HepG2 (cell line): ENCODE measurements at regions not wholly inside any gene's neighbourhood (a gene's known extent, or its start where the extent isn't known, plus 50 kb on each side); places are given as distances from the start of the nearest gene placed in this dataset.

Source experiments
- BCLAF1 ChIP-seq: fragments of 450-650 bp; IDR thresholded peaks from 2 replicates; pipeline ENCODE4 v1.6.1; 2017; ENCODE audit warnings: mild to moderate bottlenecking
- BRCA1 ChIP-seq: sonication (generic); formaldehyde crosslinking; IDR thresholded peaks from 2 replicates; pipeline ENCODE4 v1.4.0; 2020; ENCODE audit warnings: missing genetic modification reagents
- CTCF ChIP-seq: sonication (generic); formaldehyde crosslinking; IDR thresholded peaks from 2 replicates; pipeline ENCODE4 v1.5.0; 2020; ENCODE audit warnings: mild to moderate bottlenecking, missing genetic modification reagents, moderate library complexity
- MAX ChIP-seq: IDR thresholded peaks from 2 replicates; pipeline ENCODE4 v1.6.1; 2012; ENCODE audit warnings: inconsistent platforms
- PAWR ChIP-seq: sonication (generic); formaldehyde crosslinking; IDR thresholded peaks from 2 replicates; pipeline ENCODE4 v1.4.0; 2020; ENCODE audit warnings: missing genetic modification reagents, mild to moderate bottlenecking, borderline replicate concordance
- POLR2AphosphoS2 ChIP-seq: IDR thresholded peaks from 2 replicates; pipeline ENCODE4 v1.6.1; 2011; ENCODE audit warnings: low read depth, low read length, improper control_type of control experiment
- SMAD3 ChIP-seq: sonication (generic); formaldehyde crosslinking; IDR thresholded peaks from 2 replicates; pipeline ENCODE4 v1.4.0; 2020; ENCODE audit warnings: missing genetic modification reagents
- TAF1 ChIP-seq: sonication (generic); formaldehyde crosslinking; IDR thresholded peaks from 2 replicates; pipeline ENCODE4 v1.4.0; 2020; ENCODE audit warnings: missing genetic modification reagents
- ZNF136 ChIP-seq: sonication (generic); formaldehyde crosslinking; IDR thresholded peaks from 2 replicates; pipeline ENCODE4 v1.8.1; 2022; ENCODE audit warnings: low read depth, mild to moderate bottlenecking, moderate library complexity, missing genetic modification reagents
- ZNF274 ChIP-seq: sonication (generic); formaldehyde crosslinking; IDR thresholded peaks from 2 replicates; pipeline ENCODE4 v1.5.1; 2020; ENCODE audit warnings: mild to moderate bottlenecking, missing genetic modification reagents
- ZNF546 ChIP-seq: sonication (generic); formaldehyde crosslinking; conservative IDR thresholded peaks from 2 replicates; pipeline ENCODE4 v1.8.1; 2023; ENCODE audit warnings: mild to moderate bottlenecking, missing genetic modification reagents

GRCh38 chr1:5253036-5253435 lies 598.6 kb downstream of the AJAP1 start:
- TF ChIP-seq ZNF274 (CRISPR knock-in tag) (no peak), MAX (no peak), ZNF546 (no peak), PAWR (CRISPR knock-in tag) (no peak), CTCF (CRISPR knock-in tag) (no peak), BCLAF1 (no peak), POLR2AphosphoS2 (no peak), ZNF136 (CRISPR knock-in tag) (no peak), BRCA1 (CRISPR knock-in tag) (no peak), SMAD3 (no peak), TAF1 (CRISPR knock-in tag) (no peak)
